Glutamatergic neuron (in vitro differentiated cells): ENCODE measurements at regions not wholly inside any gene's neighbourhood (a gene's known extent, or its start where the extent isn't known, plus 50 kb on each side); places are given as distances from the start of the nearest gene placed in this dataset.

Experiments used
- DNase-seq: peaks from one replicate; pipeline ENCODE4 v3.0.0; 2022
- H3K27ac Mint-ChIP-seq: one replicate; pipeline ENCODE4 v1.8.0; 2020; ENCODE audit warnings: mild to moderate bottlenecking, mixed read lengths, inconsistent platforms; ENCODE audit not compliant: unreplicated experiment
- H3K27me3 Mint-ChIP-seq: one replicate; pipeline ENCODE4 v1.8.0; 2020; ENCODE audit warnings: mild to moderate bottlenecking, moderate library complexity, mixed read lengths, inconsistent platforms; ENCODE audit not compliant: unreplicated experiment
- H3K36me3 Mint-ChIP-seq: one replicate; pipeline ENCODE4 v1.8.0; 2020; ENCODE audit warnings: mild to moderate bottlenecking, mixed read lengths, inconsistent platforms; ENCODE audit not compliant: unreplicated experiment
- H3K4me1 Mint-ChIP-seq: one replicate; pipeline ENCODE4 v1.8.0; 2020; ENCODE audit warnings: mild to moderate bottlenecking, low read depth, mixed read lengths, inconsistent platforms; ENCODE audit not compliant: unreplicated experiment
- H3K4me3 Mint-ChIP-seq: one replicate; pipeline ENCODE4 v1.8.0; 2020; ENCODE audit warnings: mild to moderate bottlenecking, mixed read lengths, inconsistent platforms; ENCODE audit not compliant: unreplicated experiment
- H3K9me3 Mint-ChIP-seq: one replicate; pipeline ENCODE4 v1.8.0; 2020; ENCODE audit warnings: mild to moderate bottlenecking, moderate library complexity, mixed read lengths, inconsistent platforms; ENCODE audit not compliant: unreplicated experiment
- CTCF ChIP-seq: fragments of 200-600 bp; sonication (generic); IDR thresholded peaks from one replicate; pipeline ENCODE4 v1.5.0; 2021; ENCODE audit not compliant: partially characterized antibody, unreplicated experiment

- peaks cover 35% of the 10 kb centered on the region for H3K4me1 Mint-ChIP-seq
- peaks cover 15% of the 10 kb centered on the region for H3K27me3 Mint-ChIP-seq
- H3K9me3 Mint-ChIP-seq, result peaks cover 12% of the 10 kb centered on the region
- H3K4me3 Mint-ChIP-seq, result no peak overlapping the region
- no peaks in the 10 kb centered on the region for H3K36me3 Mint-ChIP-seq
- TF ChIP-seq CTCF, result no peak
- H3K27ac Mint-ChIP-seq, result no peak overlapping the region
- no peak for DNase-seq
Observed at GRCh38 chr11:45528435-45528834, 137.0 kb downstream of the CHST1 start.

- no peak for TF ChIP-seq CTCF
- DNase-seq, result no peak
- H3K4me3 Mint-ChIP-seq, result no peak overlapping the region
- no peaks in the 10 kb centered on the region for H3K36me3 Mint-ChIP-seq
- peaks cover 12% of the 10 kb centered on the region for H3K9me3 Mint-ChIP-seq
- H3K4me1 Mint-ChIP-seq, result peaks cover 36% of the 10 kb centered on the region
- peaks cover 15% of the 10 kb centered on the region for H3K27me3 Mint-ChIP-seq
- H3K27ac Mint-ChIP-seq, result no peak overlapping the region
Observed at GRCh38 chr11:45527898-45528297, 137.5 kb downstream of the CHST1 start.

- peaks cover 29% of the 10 kb centered on the region for H3K4me1 Mint-ChIP-seq
- H3K4me3 Mint-ChIP-seq, result no peak overlapping the region
- H3K36me3 Mint-ChIP-seq, result peaks cover 4% of the 10 kb centered on the region
- DNase-seq, result no peak
- TF ChIP-seq CTCF, result no peak
- peak overlapping the region; percentile 88 for H3K27ac Mint-ChIP-seq
- peaks cover 11% of the 10 kb centered on the region for H3K27me3 Mint-ChIP-seq
- H3K9me3 Mint-ChIP-seq, result peaks cover 10% of the 10 kb centered on the region
Observed at GRCh38 chr11:45525393-45525792, 140.0 kb downstream of the CHST1 start.

GRCh38 chr11:45523760-45524159 lies 141.7 kb downstream of the CHST1 start:
- H3K9me3 Mint-ChIP-seq, result peaks cover 10% of the 10 kb centered on the region
- H3K27me3 Mint-ChIP-seq, result peaks cover 11% of the 10 kb centered on the region
- no peak for TF ChIP-seq CTCF
- H3K4me1 Mint-ChIP-seq, result peaks cover 29% of the 10 kb centered on the region
- H3K4me3 Mint-ChIP-seq, result no peak overlapping the region
- peaks cover 4% of the 10 kb centered on the region for H3K36me3 Mint-ChIP-seq
- peak overlapping the region; percentile 88 for H3K27ac Mint-ChIP-seq
- DNase-seq, result no peak

GRCh38 chr11:45518833-45519535 lies 146.4 kb downstream of the CHST1 start:
- H3K27me3 Mint-ChIP-seq, result peaks cover 4% of the 10 kb centered on the region
- no peak overlapping the region for H3K4me3 Mint-ChIP-seq
- no peak for DNase-seq
- no peak overlapping the region for H3K27ac Mint-ChIP-seq
- H3K9me3 Mint-ChIP-seq, result peaks cover 3% of the 10 kb centered on the region
- no peak for TF ChIP-seq CTCF
- H3K36me3 Mint-ChIP-seq, result peaks cover 4% of the 10 kb centered on the region
- H3K4me1 Mint-ChIP-seq, result peaks cover 10% of the 10 kb centered on the region
